Stimulated activated memory B cell treated with anti-CD40 and anti-IgM and Interleukin-4, amounts not matched to agents 10 μg/mL and 1 μg/mL and 100 μg/mL, for 72 hours (primary cell): ENCODE measurements at regions not wholly inside any gene's neighbourhood (a gene's known extent, or its start where the extent isn't known, plus 50 kb on each side); places are given as distances from the start of the nearest gene placed in this dataset.

Experiments used
- ATAC-seq: fragments of 150-1000 bp; cut with Tn5 transposase; 2 replicates; pipeline ENCODE4 v1.10.0; 2021
- H3K27ac Mint-ChIP-seq: one replicate; pipeline ENCODE4 v1.8.0; 2022; ENCODE audit warnings: mild to moderate bottlenecking, mixed read lengths
- H3K27me3 Mint-ChIP-seq: one replicate; pipeline ENCODE4 v1.8.0; 2022; ENCODE audit warnings: mixed read lengths
- H3K36me3 Mint-ChIP-seq: one replicate; pipeline ENCODE4 v1.8.0; 2022; ENCODE audit warnings: mixed read lengths
- H3K4me1 Mint-ChIP-seq: one replicate; pipeline ENCODE4 v1.8.0; 2022; ENCODE audit warnings: mixed read lengths
- H3K4me3 Mint-ChIP-seq: one replicate; pipeline ENCODE4 v1.8.0; 2022; ENCODE audit warnings: mild to moderate bottlenecking, moderate library complexity, mixed read lengths
- H3K9me3 Mint-ChIP-seq: one replicate; pipeline ENCODE4 v1.8.0; 2022; ENCODE audit warnings: mixed read lengths

- peak overlapping the region; percentile 57 for H3K4me3 Mint-ChIP-seq
- peak overlapping the region; percentile 25 for H3K27ac Mint-ChIP-seq
- no peaks in the 10 kb centered on the region for H3K36me3 Mint-ChIP-seq
- ATAC-seq = peak; percentile 85
- peaks cover 52% of the 10 kb centered on the region for H3K27me3 Mint-ChIP-seq
- H3K4me1 Mint-ChIP-seq = peaks cover 24% of the 10 kb centered on the region
- H3K9me3 Mint-ChIP-seq = peaks cover 3% of the 10 kb centered on the region
These were observed 180.1 kb upstream of the MVB12B start for GRCh38 chr9:126146254-126147145.

GRCh38 chr9:126147186-126147935 is 179.3 kb upstream of the MVB12B start:
- H3K27me3 Mint-ChIP-seq = peaks cover 49% of the 10 kb centered on the region
- no peak overlapping the region for H3K4me3 Mint-ChIP-seq
- peaks cover 24% of the 10 kb centered on the region for H3K4me1 Mint-ChIP-seq
- H3K27ac Mint-ChIP-seq = no peak overlapping the region
- H3K36me3 Mint-ChIP-seq = no peaks in the 10 kb centered on the region
- ATAC-seq = no peak
- H3K9me3 Mint-ChIP-seq = no peaks in the 10 kb centered on the region

- Mint-ChIP-seq H3K27me3 (peaks cover 47% of the 10 kb centered on the region), H3K9me3 (peaks cover under 1% of the 10 kb centered on the region), H3K36me3 (no peaks in the 10 kb centered on the region), H3K4me1 (peaks cover 24% of the 10 kb centered on the region), H3K4me3 (no peak overlapping the region), H3K27ac (no peak overlapping the region)
- ATAC-seq = no peak
These were observed 178.4 kb upstream of the MVB12B start for GRCh38 chr9:126147936-126148870.

GRCh38 chr9:126148994-126149393 is 177.6 kb upstream of the MVB12B start:
- Mint-ChIP-seq H3K36me3 (no peaks in the 10 kb centered on the region), H3K4me1 (peaks cover 23% of the 10 kb centered on the region), H3K9me3 (peaks cover 5% of the 10 kb centered on the region), H3K27me3 (peaks cover 53% of the 10 kb centered on the region), H3K27ac (no peak overlapping the region), H3K4me3 (no peak overlapping the region)
- no peak for ATAC-seq

- Mint-ChIP-seq H3K9me3 (peaks cover 5% of the 10 kb centered on the region), H3K27me3 (peaks cover 46% of the 10 kb centered on the region), H3K36me3 (no peaks in the 10 kb centered on the region)
These were observed 177.0 kb upstream of the MVB12B start for GRCh38 chr9:126149661-126150060.

GRCh38 chr9:126150411-126151030 is 176.1 kb upstream of the MVB12B start:
- Mint-ChIP-seq H3K27me3 (peaks cover 46% of the 10 kb centered on the region), H3K27ac (no peak overlapping the region), H3K4me3 (no peak overlapping the region), H3K9me3 (peaks cover 5% of the 10 kb centered on the region), H3K36me3 (no peaks in the 10 kb centered on the region), H3K4me1 (peaks cover 12% of the 10 kb centered on the region)
- ATAC-seq = no peak

More at GRCh38 chr9:126149661-126150060, 177.0 kb upstream of the MVB12B start:
- H3K4me1 Mint-ChIP-seq = peaks cover 18% of the 10 kb centered on the region
- H3K4me3 Mint-ChIP-seq = no peak overlapping the region
- no peak for ATAC-seq
- H3K27ac Mint-ChIP-seq = no peak overlapping the region

GRCh38 chr9:126151031-126151685 is 175.5 kb upstream of the MVB12B start:
- ATAC-seq = no peak
- Mint-ChIP-seq H3K27ac (no peak overlapping the region), H3K4me1 (peaks cover 8% of the 10 kb centered on the region), H3K36me3 (no peaks in the 10 kb centered on the region), H3K9me3 (peaks cover 5% of the 10 kb centered on the region), H3K4me3 (no peak overlapping the region), H3K27me3 (peaks cover 40% of the 10 kb centered on the region)

GRCh38 chr9:126151686-126152134 is 174.9 kb upstream of the MVB12B start:
- Mint-ChIP-seq H3K27ac (no peak overlapping the region), H3K4me3 (no peak overlapping the region), H3K4me1 (peaks cover 2% of the 10 kb centered on the region)

GRCh38 chr9:126152622-126153362 is 173.8 kb upstream of the MVB12B start:
- Mint-ChIP-seq H3K4me1 (no peaks in the 10 kb centered on the region), H3K9me3 (peaks cover 9% of the 10 kb centered on the region), H3K36me3 (no peaks in the 10 kb centered on the region), H3K27me3 (peaks cover 41% of the 10 kb centered on the region), H3K27ac (no peak overlapping the region), H3K4me3 (no peak overlapping the region)
- ATAC-seq = no peak

More at GRCh38 chr9:126151686-126152134, 174.9 kb upstream of the MVB12B start:
- peaks cover 5% of the 10 kb centered on the region for H3K9me3 Mint-ChIP-seq
- peaks cover 37% of the 10 kb centered on the region for H3K27me3 Mint-ChIP-seq
- H3K36me3 Mint-ChIP-seq = no peaks in the 10 kb centered on the region
- no peak for ATAC-seq

GRCh38 chr9:126153382-126153781 is 173.2 kb upstream of the MVB12B start:
- Mint-ChIP-seq H3K27me3 (peaks cover 41% of the 10 kb centered on the region), H3K27ac (no peak overlapping the region), H3K36me3 (no peaks in the 10 kb centered on the region), H3K9me3 (peaks cover 9% of the 10 kb centered on the region), H3K4me3 (no peak overlapping the region), H3K4me1 (no peaks in the 10 kb centered on the region)
- ATAC-seq = no peak

GRCh38 chr9:126154182-126154827 is 172.3 kb upstream of the MVB12B start:
- Mint-ChIP-seq H3K4me1 (no peaks in the 10 kb centered on the region), H3K27ac (no peak overlapping the region), H3K36me3 (no peaks in the 10 kb centered on the region), H3K9me3 (peaks cover 9% of the 10 kb centered on the region), H3K27me3 (peaks cover 37% of the 10 kb centered on the region), H3K4me3 (no peak overlapping the region)
- ATAC-seq = no peak

- no peak for ATAC-seq
- peaks cover 37% of the 10 kb centered on the region for H3K27me3 Mint-ChIP-seq
- H3K36me3 Mint-ChIP-seq = no peaks in the 10 kb centered on the region
- no peaks in the 10 kb centered on the region for H3K4me1 Mint-ChIP-seq
- H3K27ac Mint-ChIP-seq = no peak overlapping the region
- H3K9me3 Mint-ChIP-seq = peaks cover 9% of the 10 kb centered on the region
- no peak overlapping the region for H3K4me3 Mint-ChIP-seq
These were observed 171.8 kb upstream of the MVB12B start for GRCh38 chr9:126154869-126155268.
